A673 (cell line): ENCODE measurements at regions not wholly inside any gene's neighbourhood (a gene's known extent, or its start where the extent isn't known, plus 50 kb on each side); places are given as distances from the start of the nearest gene placed in this dataset.

Experiments used
- EZH2 ChIP-seq: fragments of 200-600 bp; sonication (generic); IDR thresholded peaks from 2 replicates; pipeline ENCODE4 v1.6.1; 2017; ENCODE audit warnings: borderline replicate concordance, low read depth, mild to moderate bottlenecking, mixed read lengths, antibody characterized with exemption, low read length; ENCODE audit not compliant: poor library complexity, severe bottlenecking
- TF ChIP-seq, protein P1 (sequence below): fragments of 300-800, 200-600 bp; sonication (generic); conservative IDR thresholded peaks from 2 replicates; pipeline ENCODE4 v1.5.1; 2017; ENCODE audit warnings: low read depth, mild to moderate bottlenecking, antibody characterized with exemption, low read length, moderate library complexity, mixed read lengths

DNA sequence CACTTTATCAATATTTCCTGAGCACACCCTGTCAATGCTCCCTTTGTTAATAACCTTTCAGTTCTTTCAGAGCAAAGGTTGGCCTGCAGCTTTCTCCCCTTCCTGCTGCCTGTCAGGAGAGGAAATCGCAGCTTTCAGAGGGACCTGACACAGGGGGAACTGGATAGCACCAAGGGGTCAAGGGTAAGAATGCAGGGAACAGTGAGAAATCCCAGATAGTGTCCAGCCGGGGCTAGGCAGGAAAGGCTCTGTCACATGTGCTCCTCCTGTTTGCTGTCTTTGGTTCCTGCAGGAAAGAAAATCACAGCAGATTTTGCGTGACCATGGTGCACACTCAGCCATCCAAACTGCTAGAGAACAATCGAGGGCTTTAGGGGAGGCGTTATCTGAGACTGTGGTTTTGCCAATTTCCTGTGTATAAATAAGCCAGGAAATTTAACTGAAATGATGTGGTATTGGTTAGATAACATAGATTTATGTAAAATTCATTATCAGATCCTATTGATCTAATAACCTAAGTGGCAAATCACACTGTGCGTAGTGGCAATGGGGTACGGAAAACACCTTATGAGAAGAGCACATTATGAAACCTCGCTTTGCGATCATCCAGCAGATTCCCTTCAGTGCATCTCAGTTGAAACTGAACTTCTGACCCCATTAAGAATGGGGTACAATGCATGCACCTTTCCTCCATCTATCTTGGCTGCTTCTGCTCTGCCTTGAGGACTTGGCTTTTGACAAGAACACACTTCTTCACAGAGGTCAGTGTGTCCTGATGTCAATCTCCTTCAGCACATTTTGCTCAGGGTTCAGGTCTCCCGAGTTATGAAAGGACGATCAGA lies 178.0 kb downstream of the ICOS start:
- TF ChIP-seq, protein P1, sequence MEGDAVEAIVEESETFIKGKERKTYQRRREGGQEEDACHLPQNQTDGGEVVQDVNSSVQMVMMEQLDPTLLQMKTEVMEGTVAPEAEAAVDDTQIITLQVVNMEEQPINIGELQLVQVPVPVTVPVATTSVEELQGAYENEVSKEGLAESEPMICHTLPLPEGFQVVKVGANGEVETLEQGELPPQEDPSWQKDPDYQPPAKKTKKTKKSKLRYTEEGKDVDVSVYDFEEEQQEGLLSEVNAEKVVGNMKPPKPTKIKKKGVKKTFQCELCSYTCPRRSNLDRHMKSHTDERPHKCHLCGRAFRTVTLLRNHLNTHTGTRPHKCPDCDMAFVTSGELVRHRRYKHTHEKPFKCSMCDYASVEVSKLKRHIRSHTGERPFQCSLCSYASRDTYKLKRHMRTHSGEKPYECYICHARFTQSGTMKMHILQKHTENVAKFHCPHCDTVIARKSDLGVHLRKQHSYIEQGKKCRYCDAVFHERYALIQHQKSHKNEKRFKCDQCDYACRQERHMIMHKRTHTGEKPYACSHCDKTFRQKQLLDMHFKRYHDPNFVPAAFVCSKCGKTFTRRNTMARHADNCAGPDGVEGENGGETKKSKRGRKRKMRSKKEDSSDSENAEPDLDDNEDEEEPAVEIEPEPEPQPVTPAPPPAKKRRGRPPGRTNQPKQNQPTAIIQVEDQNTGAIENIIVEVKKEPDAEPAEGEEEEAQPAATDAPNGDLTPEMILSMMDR: no peak
- no peak for TF ChIP-seq EZH2
